ENCODE measurements at regions not wholly inside any gene's neighbourhood (a gene's known extent, or its start where the extent isn't known, plus 50 kb on each side); places are given as distances from the start of the nearest gene placed in this dataset.
"Not testable (repeated sequence)": the region's sequence is repeated elsewhere in the genome, so short reads cannot be mapped to it uniquely, and the experiment has no call there.

- no peak for DNase-seq (ENCODE audit: low read depth, low spot score)
Measured at GRCh38 chr10:4174197-4174596, 389.2 kb upstream of the KLF6 start.

DNA sequence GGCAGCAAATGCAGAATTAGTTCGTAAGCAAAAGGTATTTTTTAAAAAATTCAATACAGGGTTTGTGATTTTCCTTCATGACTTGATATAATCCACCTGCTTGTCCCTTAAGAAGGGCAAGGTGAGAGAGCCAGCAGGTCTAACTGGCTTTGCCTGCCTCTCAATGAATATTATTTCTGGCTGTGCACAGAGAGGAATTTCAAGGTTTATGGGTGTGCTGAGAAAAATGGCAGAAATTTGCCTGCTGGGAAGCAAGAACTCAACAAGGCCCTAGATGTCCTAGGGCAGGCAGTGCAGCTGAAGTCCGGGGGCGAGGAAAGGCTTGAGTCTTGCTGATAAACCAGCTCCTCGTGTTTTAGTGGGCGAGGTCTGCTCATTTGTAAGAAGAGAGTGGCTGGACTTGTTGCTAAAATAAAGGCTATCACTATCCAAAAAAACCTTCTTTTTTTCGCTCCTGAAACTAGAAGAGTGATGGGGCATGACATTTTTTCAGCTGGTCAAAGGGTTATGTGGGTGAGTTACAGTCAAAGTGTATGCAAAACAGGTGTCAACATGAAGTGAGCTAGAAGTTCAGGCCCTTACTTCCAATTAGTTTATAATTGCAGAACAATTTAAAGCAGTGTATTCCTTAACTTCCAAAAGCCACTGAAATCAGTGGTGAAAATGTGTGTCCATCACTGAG is 385.8 kb upstream of the KLF6 start:
- no peak for DNase-seq (ENCODE audit: low read depth, low spot score)

GRCh38 chr10:4170181-4170580 is 385.2 kb upstream of the KLF6 start:
- no peak for DNase-seq (ENCODE audit: low read depth, low spot score)

GRCh38 chr10:4169448-4169847 is 384.4 kb upstream of the KLF6 start:
- no peak for DNase-seq (ENCODE audit: low read depth, low spot score)

GRCh38 chr10:4167216-4167615 is 382.2 kb upstream of the KLF6 start:
- DNase-seq (ENCODE audit: low read depth, low spot score): no peak

GRCh38 chr10:4162571-4163286 is 377.7 kb upstream of the KLF6 start:
- DNase-seq (ENCODE audit: low read depth, low spot score): peak; percentile 13

- no peak for DNase-seq (ENCODE audit: low read depth, low spot score)
Measured at GRCh38 chr10:4159173-4159572, 374.2 kb upstream of the KLF6 start.

DNA sequence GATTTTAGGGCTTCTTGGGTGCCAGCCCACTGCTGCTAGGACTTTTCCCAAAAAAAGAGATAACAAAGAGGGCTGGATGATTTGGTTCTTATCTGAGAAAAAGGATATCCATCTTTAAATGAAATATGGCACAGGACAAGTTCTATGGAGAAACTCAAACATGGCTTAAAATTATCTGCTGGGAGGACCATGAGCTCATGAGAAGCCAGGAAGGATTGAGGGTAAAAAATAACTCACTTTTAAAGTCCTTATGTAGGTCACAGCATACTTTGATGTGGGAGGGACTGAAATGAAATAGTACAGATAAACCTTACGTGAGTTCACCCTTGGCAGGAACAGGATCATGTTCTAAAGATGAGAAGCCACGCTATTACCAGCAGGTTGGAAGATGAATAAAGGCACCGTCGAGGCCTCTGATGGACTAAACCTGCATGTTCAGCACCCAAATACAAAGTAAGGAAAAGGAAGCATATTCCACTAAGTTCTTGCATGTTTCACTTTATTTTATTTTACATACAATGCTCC is 369.2 kb upstream of the KLF6 start:
- no peak for DNase-seq (ENCODE audit: low read depth, low spot score)

GRCh38 chr10:4151466-4151865 is 366.5 kb upstream of the KLF6 start:
- DNase-seq (ENCODE audit: low read depth, low spot score): no peak

DNA sequence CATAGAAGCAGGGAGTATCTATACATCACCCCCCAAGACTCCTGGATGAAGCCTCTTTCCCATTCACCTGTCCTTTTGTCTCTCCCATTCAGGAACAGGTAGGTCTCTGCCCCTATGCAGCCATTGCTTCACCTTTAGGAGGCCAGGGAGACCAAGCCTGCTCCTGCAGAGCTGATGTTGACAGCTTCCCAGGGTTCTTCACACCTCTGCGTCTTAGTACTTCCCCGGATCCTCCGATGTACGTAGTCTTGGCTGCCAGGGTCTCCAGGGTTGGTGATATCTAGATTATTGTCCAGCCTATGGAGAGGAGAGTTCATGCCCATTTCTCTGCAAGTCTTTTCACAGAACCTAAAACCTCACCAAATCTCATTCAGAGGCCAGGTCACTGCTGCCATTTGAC is 365.7 kb upstream of the KLF6 start:
- no peak for DNase-seq (ENCODE audit: low read depth, low spot score)

DNA sequence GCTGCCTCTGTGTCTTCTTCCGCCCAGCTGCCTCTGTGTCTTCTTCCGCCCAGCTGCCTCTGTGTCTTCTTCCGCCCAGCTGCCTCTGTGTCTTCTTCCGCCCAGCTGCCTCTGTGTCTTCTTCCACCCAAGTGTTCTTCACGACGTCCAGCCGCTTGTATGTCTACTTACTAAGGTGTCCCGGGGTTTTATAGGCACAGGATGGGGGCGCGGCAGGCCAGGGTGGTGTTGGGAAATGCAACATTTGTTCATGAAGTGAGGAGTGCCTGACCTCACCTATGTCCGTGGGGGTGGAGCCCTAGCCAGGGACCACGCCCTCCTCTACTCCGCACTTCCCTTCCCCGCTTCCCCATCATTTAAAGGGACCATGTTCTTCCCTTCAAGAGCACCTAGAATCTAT is 364.5 kb upstream of the KLF6 start:
- DNase-seq (ENCODE audit: low read depth, low spot score): not testable (repeated sequence)

GRCh38 chr10:4147245-4147644 is 362.2 kb upstream of the KLF6 start:
- no peak for DNase-seq (ENCODE audit: low read depth, low spot score)

GRCh38 chr10:4144817-4145216 is 359.8 kb upstream of the KLF6 start:
- peak; percentile 26 for DNase-seq (ENCODE audit: low read depth, low spot score)

DNA sequence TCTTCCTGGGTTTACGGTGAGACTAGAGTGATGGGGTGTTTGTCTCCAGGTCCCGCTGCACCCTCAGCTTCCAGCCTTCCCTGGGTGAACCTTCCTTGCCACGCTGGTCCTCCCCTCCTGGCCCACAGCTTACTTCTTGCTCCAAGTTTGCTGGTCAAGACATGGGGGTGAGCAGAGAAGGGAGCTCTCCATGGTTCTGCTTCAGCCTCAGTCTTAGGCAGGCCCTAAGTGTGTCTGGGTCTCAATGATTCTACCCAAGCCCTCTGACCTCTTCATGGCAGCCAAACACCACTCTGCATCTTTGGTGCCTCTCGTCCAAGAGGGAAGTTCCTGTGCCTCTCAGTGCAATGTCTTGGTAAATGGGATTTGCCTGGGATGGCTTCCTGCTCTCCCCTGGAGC is 356.5 kb upstream of the KLF6 start:
- peak; percentile 34 for DNase-seq (ENCODE audit: low read depth, low spot score)

GRCh38 chr10:4138146-4138721 is 353.2 kb upstream of the KLF6 start:
- DNase-seq (ENCODE audit: low read depth, low spot score): no peak

DNA sequence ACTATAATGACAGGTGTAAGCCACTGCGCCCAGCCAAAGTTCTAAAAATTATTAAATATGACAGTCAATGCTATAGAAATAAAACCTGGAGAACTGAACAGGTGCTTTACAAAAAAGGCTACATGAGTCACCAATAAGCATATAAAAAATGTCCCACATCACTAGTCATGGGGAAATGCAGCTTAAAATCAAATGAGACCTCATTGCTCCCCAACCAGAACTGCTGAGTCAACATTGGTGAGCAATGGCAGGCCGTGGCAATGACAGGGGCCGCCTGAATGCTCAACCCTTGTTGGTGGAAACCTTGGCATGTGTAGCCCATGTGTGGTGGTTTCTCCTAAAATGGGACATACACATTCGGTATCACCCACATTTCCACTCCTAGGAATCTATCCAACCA is 352.3 kb upstream of the KLF6 start:
- no peak for DNase-seq (ENCODE audit: low read depth, low spot score)

- no peak for DNase-seq (ENCODE audit: low read depth, low spot score)
Measured at GRCh38 chr10:4136121-4136520, 351.1 kb upstream of the KLF6 start.

GRCh38 chr10:4132216-4132556 is 347.2 kb upstream of the KLF6 start:
- DNase-seq (ENCODE audit: low read depth, low spot score): no peak

- DNase-seq (ENCODE audit: low read depth, low spot score): peak; percentile 62
Measured at GRCh38 chr10:4131407-4132215, 346.6 kb upstream of the KLF6 start.

DNA sequence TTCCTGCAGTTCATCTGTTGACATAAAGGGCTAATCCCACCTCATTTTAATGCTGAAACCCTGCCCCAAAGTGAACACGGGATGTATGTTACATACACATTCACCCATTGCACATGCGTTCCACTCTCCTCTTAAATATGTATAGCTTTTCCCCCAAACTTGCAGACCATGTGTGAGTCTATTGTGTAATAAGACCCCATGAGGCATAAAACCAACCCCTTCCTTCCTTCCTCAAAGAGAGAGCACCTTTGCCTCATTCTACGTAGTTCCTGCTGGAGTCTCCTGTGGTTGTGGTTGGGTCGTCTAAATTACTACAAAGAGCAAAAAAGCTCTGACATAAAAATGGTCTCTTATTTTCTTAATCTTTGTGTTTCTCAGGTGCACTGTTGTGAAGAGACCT is 345.7 kb upstream of the KLF6 start:
- no peak for DNase-seq (ENCODE audit: low read depth, low spot score)

DNA sequence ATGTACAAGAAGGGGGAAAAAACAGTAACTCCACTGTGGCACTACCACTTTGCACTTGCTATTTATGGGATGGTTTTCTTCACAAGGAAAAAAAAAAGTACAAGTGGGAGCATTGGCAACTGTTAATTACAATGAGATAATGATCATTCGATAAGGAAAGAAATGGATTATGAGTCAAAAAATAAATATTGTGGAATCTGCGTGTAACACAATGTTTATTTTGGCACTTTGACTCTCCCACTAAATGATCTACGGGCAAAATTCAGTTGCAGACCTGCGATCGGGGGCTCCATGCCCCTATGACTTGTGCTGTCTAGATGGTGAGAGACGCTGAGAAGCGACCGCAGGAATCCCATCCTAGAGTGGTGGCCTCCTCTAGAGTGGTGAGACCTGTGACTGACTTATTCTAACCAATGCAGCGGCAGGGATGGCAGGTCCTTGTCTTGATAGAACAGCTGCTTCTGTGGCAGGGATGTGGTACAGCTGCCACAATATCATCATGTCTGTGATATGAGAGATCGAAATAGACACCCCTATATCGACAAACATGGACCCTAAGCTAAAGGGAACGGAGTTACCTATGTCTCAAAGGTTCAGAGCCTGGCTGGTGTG is 345.0 kb upstream of the KLF6 start:
- no peak for DNase-seq (ENCODE audit: low read depth, low spot score)

All from astrocyte of the hippocampus (primary cell).